HG03558 (cell line): ENCODE measurements at regions not wholly inside any gene's neighbourhood (a gene's known extent, or its start where the extent isn't known, plus 50 kb on each side); places are given as distances from the start of the nearest gene placed in this dataset.
"Not testable (repeated sequence)": the region's sequence is repeated elsewhere in the genome, so short reads cannot be mapped to it uniquely, and the experiment has no call there.

Experiments used
- ATAC-seq: cut with Tn5 transposase; IDR thresholded peaks from one replicate; pipeline ENCODE4 v1.9.1; 2021; ENCODE audit warnings: moderate number of reproducible peaks; ENCODE audit not compliant: unreplicated experiment; ENCODE audit errors: extremely low read depth

- ATAC-seq = no peak
Measured at GRCh38 chr11:115627666-115628460, 123.6 kb upstream of the CADM1 start.

GRCh38 chr11:115627071-115627470 lies 122.9 kb upstream of the CADM1 start:
- ATAC-seq = no peak

- no peak for ATAC-seq
Measured at GRCh38 chr11:115626414-115626813, 122.2 kb upstream of the CADM1 start.

- ATAC-seq = no peak
Measured at GRCh38 chr11:115625502-115625901, 121.3 kb upstream of the CADM1 start.

GRCh38 chr11:115624065-115624464 lies 119.8 kb upstream of the CADM1 start:
- no peak for ATAC-seq

GRCh38 chr11:115623021-115623451 lies 118.8 kb upstream of the CADM1 start:
- no peak for ATAC-seq

- ATAC-seq = no peak
Measured at GRCh38 chr11:115618428-115618827, 114.2 kb upstream of the CADM1 start.

GRCh38 chr11:115617767-115618166 lies 113.6 kb upstream of the CADM1 start:
- ATAC-seq = no peak

GRCh38 chr11:115616971-115617370 lies 112.8 kb upstream of the CADM1 start:
- ATAC-seq = no peak

GRCh38 chr11:115613986-115614632 lies 109.9 kb upstream of the CADM1 start:
- no peak for ATAC-seq

- no peak for ATAC-seq
Measured at GRCh38 chr11:115613004-115613403, 108.8 kb upstream of the CADM1 start.

- ATAC-seq = no peak
Measured at GRCh38 chr11:115612046-115612730, 108.0 kb upstream of the CADM1 start.

- no peak for ATAC-seq
Measured at GRCh38 chr11:115611343-115611742, 107.1 kb upstream of the CADM1 start.

GRCh38 chr11:115610908-115611307 lies 106.7 kb upstream of the CADM1 start:
- ATAC-seq = no peak

GRCh38 chr11:115610234-115610633 lies 106.0 kb upstream of the CADM1 start:
- not testable (repeated sequence) for ATAC-seq

- no peak for ATAC-seq
Measured at GRCh38 chr11:115608976-115609375, 104.8 kb upstream of the CADM1 start.

- ATAC-seq = no peak
Measured at GRCh38 chr11:115607621-115608221, 103.5 kb upstream of the CADM1 start.

GRCh38 chr11:115606498-115607220 lies 102.4 kb upstream of the CADM1 start:
- no peak for ATAC-seq

GRCh38 chr11:115605871-115606497 lies 101.8 kb upstream of the CADM1 start:
- ATAC-seq = no peak

- ATAC-seq = not testable (repeated sequence)
Measured at GRCh38 chr11:115605397-115605796, 101.2 kb upstream of the CADM1 start.
